ENCODE measurements at regions not wholly inside any gene's neighbourhood (a gene's known extent, or its start where the extent isn't known, plus 50 kb on each side); places are given as distances from the start of the nearest gene placed in this dataset.

- TF ChIP-seq CTCF (IDR thresholded peaks at IDR 0.05) (no peak), POLR2AphosphoS5 (IDR thresholded peaks at IDR 0.05; ENCODE audit: insufficient read depth in 1 of 2, low read depth in 1 of 2) (no peak)
These were observed 652.5 kb downstream of the KCNJ3 start for GRCh38 chr2:155350783-155351580.
